ENCODE measurements at regions not wholly inside any gene's neighbourhood (a gene's known extent, or its start where the extent isn't known, plus 50 kb on each side); places are given as distances from the start of the nearest gene placed in this dataset.

- Histone ChIP-seq H3K27ac (no peak overlapping the region), H3K9me3 (peaks cover 0 to 13% (median 8%) of the 10 kb centered on the region in 3 donors), H3K36me3 (no peaks in the 10 kb centered on the region), H3K27me3 (no peaks in the 10 kb centered on the region), H3K4me1 (no peaks in the 10 kb centered on the region), H3K4me3 (no peak overlapping the region)
- intact Hi-C loops (cut with DNase I): no loop called here
- DNase-seq: no peak
- TF ChIP-seq CTCF (IDR thresholded peaks at IDR 0.05) (no peak), POLR2A (IDR thresholded peaks at IDR 0.05) (no peak)
Measured at GRCh38 chr4:132955146-132955545, 193.9 kb upstream of the PCDH10 start.

GRCh38 chr4:132956962-132957361 is 192.1 kb upstream of the PCDH10 start:
- peaks cover 0 to 17% (median 8%) of the 10 kb centered on the region in 3 donors for H3K9me3 ChIP-seq
- no peak for DNase-seq
- no peaks in the 10 kb centered on the region for H3K36me3 ChIP-seq
- 84 to 93% methylated on average over 2 of the region's 2 CpGs for WGBS, 2 donors
- H3K27ac ChIP-seq: no peak overlapping the region
- no peaks in the 10 kb centered on the region for H3K27me3 ChIP-seq
- intact Hi-C loops (cut with DNase I): no loop called here
- no peak for TF ChIP-seq CTCF (IDR thresholded peaks at IDR 0.05)
- no peak overlapping the region for H3K4me3 ChIP-seq
- H3K4me1 ChIP-seq: no peaks in the 10 kb centered on the region

GRCh38 chr4:132958457-132959263 is 190.4 kb upstream of the PCDH10 start:
- no peaks in the 10 kb centered on the region for H3K4me1 ChIP-seq
- H3K36me3 ChIP-seq: no peaks in the 10 kb centered on the region
- no peaks in the 10 kb centered on the region for H3K27me3 ChIP-seq
- H3K9me3 ChIP-seq: peaks cover 0 to 17% (median 8%) of the 10 kb centered on the region in 3 donors
- H3K27ac ChIP-seq: no peak overlapping the region
- no peak for DNase-seq
- WGBS, 2 donors: 100% methylated on average over 1 of the region's 8 CpGs; no CpG with 5 or more reads in 1 of the 2 donors
- TF ChIP-seq CTCF (IDR thresholded peaks at IDR 0.05) (no peak), POLR2A (IDR thresholded peaks at IDR 0.05) (no peak)
- intact Hi-C loops (cut with DNase I): no loop called here
- no peak overlapping the region for H3K4me3 ChIP-seq

- no peak overlapping the region for H3K27ac ChIP-seq
- H3K4me1 ChIP-seq: no peaks in the 10 kb centered on the region
- H3K9me3 ChIP-seq: no peaks in the 10 kb centered on the region
- H3K4me3 ChIP-seq: no peak overlapping the region
- no peaks in the 10 kb centered on the region for H3K27me3 ChIP-seq
- intact Hi-C loops (cut with DNase I): no loop called here
- no peaks in the 10 kb centered on the region for H3K36me3 ChIP-seq
- WGBS, 2 donors: 86 to 100% methylated on average over 1 of the region's 1 CpG
- no peak for DNase-seq
- TF ChIP-seq CTCF (IDR thresholded peaks at IDR 0.05) (no peak), POLR2A (IDR thresholded peaks at IDR 0.05) (no peak)
Measured at GRCh38 chr4:132981611-132982010, 167.5 kb upstream of the PCDH10 start.

- no peak overlapping the region for H3K4me3 ChIP-seq
- no peaks in the 10 kb centered on the region for H3K9me3 ChIP-seq
- intact Hi-C loops (cut with DNase I): no loop called here
- no peaks in the 10 kb centered on the region for H3K36me3 ChIP-seq
- no peaks in the 10 kb centered on the region for H3K4me1 ChIP-seq
- DNase-seq: no peak
- H3K27ac ChIP-seq: no peak overlapping the region
- no peaks in the 10 kb centered on the region for H3K27me3 ChIP-seq
- TF ChIP-seq POLR2A (IDR thresholded peaks at IDR 0.05) (no peak), CTCF (IDR thresholded peaks at IDR 0.05) (no peak)
Measured at GRCh38 chr4:132982151-132982550, 166.9 kb upstream of the PCDH10 start.

All from esophagus squamous epithelium (tissue), 5 donors.